GM19467 (cell line): ENCODE measurements at regions not wholly inside any gene's neighbourhood (a gene's known extent, or its start where the extent isn't known, plus 50 kb on each side); places are given as distances from the start of the nearest gene placed in this dataset.

Experiments used
- ATAC-seq: cut with Tn5 transposase; IDR thresholded peaks from one replicate; pipeline ENCODE4 v1.9.1; 2021; ENCODE audit warnings: mild to moderate bottlenecking, moderate library complexity; ENCODE audit not compliant: unreplicated experiment

DNA sequence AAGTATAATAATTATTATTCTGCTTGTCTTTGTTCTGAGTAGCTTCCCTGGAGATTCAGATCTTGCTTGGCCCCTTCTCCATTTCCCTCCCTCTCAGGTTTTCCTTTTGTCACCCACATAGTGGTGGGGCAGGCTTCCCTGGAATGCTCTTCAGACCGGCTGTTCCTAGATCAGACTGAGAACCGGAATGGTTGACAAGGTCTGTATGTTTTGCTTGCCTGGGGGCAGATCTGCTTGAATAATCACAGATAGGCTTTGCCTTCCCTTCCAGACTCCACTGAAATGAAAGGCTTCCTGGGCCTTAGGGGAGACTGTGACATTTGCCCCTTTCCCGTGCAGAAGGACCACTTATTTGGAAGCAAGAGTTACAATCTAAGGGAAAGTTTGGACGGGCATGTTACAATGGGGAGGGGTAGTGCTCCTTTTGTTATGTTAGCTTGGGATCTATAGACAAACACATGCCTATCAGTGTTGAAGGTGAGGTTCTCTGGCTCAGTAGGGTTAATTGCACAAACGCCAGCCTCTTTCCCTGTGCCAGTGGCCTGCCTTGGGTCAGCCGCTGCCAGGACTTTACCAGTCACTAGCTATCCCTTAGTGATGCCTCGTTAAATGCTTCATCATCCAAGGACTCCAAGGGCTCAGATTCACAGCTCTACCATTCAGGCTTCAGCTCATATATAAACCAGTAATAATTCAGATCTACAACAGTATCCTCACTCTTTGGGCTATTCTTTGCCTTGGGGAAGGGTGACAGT is 178.6 kb downstream of the SNAPC1 start:
- ATAC-seq: no peak

DNA sequence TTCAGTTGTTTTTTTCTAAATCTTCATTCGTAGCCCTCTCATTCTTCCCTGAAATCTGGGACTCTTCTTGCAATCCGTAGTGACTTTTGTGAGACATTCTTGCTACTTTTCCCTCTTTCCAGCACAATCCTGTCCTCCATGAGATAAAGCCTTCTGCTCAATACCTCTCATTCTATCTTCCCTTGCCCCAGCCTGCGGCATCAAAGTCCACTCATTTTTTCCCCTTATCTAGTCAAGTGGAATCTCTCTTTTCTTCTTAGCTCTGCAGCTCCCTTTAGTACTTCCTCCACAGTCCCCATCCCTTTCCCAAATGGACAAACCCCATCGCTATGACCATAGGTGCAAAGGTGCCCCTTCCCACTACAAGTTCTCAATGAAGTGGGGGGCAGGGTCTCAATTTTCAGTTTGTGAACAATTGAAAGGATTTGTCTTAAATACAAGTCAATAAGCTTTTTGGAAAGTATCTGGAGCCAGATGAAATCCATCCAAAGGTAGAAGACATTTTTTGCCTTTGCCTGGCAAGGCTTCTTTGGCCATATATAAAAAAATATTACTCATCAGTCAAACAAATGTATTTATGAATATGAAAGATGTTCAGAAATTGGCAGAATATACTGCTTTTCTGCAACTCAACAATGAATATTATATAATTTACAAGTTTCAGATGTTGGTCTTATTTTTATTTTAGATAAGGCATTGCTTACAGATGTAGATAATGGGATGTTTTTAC is 179.4 kb downstream of the SNAPC1 start:
- ATAC-seq: no peak

DNA sequence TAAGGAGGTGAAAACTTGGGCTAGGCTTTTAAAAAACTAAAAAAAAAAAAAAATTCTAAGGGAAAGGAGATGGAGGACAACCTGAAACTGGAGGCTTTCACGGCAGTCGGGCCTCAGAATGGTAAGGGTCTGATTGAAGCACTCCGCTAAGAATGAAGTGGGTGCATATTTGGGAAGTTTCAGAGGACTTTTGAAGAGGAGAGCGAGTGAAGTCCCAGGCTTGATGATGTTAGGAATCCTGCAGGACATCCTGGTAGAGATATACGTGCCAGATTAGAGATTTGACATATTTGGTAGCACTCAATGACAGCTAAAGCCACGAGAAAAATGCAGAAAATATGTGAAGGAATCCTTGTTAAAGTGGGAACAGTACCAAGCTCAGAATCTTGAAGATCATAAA is 186.2 kb downstream of the SNAPC1 start:
- no peak for ATAC-seq

GRCh38 chr14:61950340-61950739 is 188.1 kb downstream of the SNAPC1 start:
- no peak for ATAC-seq

DNA sequence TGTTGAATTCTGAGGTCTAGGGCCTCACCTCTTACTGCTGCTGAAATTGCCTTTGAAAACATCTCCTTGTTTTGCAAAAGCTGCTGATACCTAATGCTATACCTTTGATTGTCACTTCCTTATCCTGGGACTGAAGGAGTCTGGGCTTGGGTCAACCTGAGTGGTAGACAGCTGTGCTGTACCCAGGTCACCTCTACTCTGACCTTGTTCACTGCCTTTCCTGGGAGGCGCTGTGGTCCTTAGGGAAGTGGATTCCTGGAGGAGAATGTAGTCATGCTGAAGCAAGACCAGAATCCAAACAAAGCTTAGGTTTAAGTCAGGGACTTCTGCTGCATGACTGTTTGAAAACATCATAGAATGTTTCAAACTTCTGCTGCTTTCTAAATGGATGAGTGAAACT is 191.4 kb downstream of the SNAPC1 start:
- no peak for ATAC-seq

- no peak for ATAC-seq
These were observed 192.1 kb downstream of the SNAPC1 start for GRCh38 chr14:61954306-61954705.

DNA sequence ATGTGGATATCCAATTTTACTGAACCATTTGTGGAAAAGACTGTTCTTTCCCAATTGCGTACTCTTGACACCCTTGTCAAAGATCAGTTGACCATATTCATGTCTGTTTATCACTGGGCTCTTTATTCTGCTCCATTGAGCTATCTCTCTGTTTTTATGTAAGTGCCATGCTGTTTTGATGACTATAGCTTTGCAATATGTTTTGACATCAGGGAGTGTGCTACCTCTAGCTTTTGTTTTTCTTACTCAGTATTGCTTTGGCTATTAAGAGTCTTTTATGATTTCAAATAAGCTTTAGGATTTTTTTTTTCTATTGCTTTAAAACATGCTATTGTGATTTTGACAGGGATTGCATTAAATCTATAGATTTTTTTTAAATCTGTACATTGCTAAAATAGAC is 194.3 kb downstream of the SNAPC1 start:
- no peak for ATAC-seq

DNA sequence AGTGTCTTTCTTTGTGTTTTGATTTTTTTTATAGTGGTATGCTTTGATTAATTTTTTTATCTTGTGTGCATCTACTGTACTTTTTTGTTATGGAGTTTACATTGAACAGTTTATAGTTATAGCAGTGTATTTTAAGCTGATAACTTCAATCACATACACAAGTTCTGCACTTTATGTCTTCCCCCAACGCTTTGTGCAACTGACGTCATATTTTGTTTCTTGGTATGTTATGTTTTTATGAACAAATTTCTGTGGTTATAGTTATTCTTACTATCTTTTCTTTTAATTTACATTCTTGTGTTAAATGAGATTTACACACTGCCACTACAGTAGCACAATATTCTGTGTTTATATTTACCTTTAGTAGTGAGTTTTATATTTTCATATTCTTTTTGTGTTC is 197.1 kb downstream of the SNAPC1 start:
- ATAC-seq: no peak

DNA sequence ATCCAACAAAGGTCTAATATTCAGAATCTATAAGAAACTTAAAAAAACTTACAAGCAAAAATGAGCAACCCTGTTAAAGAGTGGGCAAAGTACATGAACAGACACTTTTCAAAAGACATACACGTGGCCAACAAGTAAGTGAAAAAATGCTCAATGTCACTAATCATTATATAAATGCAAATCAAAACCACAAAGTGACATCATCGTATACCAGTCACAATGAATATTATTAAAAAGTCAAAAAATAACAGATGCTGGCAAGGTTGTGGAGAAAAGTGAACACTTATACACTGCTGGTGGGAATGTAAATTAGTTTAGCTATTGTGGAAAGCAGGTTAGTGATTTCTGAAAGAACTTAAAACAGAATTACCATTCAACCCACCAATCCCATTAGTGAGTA is 199.1 kb downstream of the SNAPC1 start:
- ATAC-seq: no peak

GRCh38 chr14:61963926-61964325 is 201.7 kb downstream of the SNAPC1 start:
- ATAC-seq: no peak

DNA sequence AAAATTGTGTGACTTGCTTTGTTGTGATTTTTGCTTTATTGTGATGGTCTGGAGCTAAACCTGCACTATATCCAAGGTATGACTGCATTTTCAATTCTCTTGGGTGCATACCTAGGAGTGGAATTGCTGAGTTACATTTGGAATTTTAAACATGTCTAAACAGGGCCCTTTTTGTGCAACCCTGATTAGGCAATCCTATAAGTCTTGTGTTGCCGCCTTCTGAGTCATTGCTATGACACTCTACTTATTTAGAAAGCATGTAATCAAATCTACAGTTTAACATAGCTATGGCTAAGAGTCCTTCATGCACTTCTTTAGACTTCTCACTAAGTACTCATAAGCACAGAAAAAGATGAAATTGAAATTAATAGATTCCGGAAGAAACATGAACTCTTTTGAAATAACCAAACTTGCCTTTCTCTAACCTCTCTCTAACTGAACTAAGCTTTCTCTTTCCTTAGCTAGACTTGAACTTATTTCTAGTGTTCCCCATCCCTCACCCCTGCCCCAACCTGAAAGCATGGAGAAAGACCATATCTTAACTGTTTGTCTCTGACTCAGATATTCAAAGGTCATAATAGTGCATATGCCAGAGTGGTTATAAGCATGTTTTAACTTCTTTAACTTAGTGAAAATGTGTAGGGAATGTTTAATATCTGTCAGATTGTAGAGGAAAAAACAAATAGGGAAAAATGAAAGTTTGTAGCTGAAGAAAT is 203.0 kb downstream of the SNAPC1 start:
- no peak for ATAC-seq

- ATAC-seq: no peak
These were observed 206.0 kb downstream of the SNAPC1 start for GRCh38 chr14:61968207-61968606.

DNA sequence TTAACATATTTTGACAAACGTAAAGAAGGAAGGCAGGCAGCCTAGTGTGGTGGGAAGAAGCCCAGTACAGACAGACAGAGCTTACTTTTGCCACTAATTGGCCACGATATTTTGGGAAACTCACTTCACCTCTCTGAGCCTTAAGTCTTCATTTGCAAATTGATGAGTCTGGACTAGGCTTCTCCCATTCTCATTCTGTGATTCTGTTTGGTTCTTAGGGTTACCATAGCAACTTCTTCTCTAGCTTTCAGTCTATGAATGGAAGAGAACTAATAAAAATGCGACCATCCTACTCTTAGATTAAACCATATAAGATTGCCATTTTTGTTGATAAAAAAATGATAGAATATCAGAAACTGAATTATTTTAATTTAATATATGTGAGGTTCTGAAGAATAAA is 210.5 kb downstream of the SNAPC1 start:
- ATAC-seq: no peak

GRCh38 chr14:61973981-61974380 is 211.8 kb downstream of the SNAPC1 start:
- ATAC-seq: no peak

GRCh38 chr14:61977217-61977616 is 215.0 kb downstream of the SNAPC1 start:
- no peak for ATAC-seq

DNA sequence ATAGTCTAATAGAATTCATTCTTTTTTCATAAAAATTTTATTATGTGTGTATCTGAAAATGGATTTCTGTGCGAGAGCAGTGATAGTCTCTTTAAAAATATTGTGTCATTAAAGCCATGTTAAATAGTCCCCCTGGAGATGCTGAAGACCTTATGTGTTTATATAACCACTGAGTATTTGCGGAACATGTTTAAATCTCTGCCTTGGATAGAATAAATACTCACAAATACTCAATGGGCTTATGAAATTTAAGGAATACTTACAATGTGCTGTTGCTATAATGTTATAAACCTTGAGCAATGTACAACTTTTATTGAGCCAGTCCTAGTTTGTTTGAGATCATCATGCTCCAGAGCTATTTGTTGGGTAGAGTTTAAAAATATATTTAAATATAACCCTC is 226.0 kb downstream of the SNAPC1 start:
- ATAC-seq: no peak

DNA sequence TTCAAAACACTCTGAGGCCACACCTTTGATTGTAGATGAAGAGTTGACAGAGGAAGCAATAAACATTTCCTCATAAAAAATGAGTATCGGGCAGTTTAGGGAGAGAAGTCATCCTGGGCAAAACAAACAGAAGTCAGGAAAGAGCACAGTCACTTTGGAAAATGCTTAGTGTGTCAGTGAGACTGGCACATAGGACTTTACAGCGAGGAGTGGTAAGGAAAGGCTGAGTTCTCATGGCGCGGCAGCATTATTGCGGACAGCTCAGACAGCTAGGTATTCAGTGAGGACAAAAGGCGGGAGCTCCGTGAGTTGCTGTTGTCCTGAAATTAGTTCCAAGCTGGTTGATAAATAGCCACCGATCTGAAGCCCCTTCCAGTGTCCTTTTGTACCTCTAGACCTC is 229.9 kb downstream of the SNAPC1 start:
- no peak for ATAC-seq

GRCh38 chr14:61992926-61993325 is 230.7 kb downstream of the SNAPC1 start:
- ATAC-seq: no peak

DNA sequence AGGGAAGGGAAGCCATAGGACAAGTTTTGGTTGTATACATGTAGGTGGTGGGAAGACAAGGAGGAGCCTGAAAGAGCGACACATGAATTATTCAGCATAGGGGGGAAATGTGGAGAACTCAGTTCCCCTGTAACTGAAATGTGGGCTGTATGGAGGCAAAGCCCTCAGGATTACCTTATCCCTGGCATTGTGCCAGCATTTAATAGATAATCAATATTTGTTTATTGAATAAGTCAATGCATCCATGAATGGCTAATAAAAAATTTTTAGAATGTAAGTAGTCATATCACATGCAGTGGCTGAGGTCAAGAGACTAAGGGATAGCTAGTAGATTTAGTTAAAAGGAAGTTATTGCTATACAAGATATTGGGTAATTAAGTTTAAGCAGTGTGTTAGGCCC is 232.4 kb downstream of the SNAPC1 start:
- ATAC-seq: no peak

- ATAC-seq: no peak
These were observed 234.5 kb downstream of the SNAPC1 start for GRCh38 chr14:61996753-61997152.

- ATAC-seq: no peak
These were observed 234.9 kb downstream of the SNAPC1 start for GRCh38 chr14:61997161-61997560.

DNA sequence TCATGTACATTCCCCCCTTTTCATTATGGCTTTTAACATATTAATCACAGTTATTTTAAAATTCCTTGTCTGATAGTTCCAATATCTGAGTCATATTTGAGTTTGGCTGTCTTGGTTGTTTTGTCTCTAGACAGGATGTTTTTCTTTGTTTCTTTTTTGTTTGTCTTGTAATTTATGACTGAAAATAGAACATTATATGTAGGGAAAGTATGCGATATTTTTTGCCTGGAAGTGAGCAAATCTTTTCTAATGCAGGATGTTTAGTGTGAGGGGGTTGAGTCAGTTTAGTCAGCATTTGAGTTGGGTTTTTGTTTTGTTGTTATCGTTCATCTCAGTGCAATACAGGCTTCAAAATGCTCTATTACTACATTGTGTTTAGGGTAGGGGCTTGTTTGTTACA is 239.7 kb downstream of the SNAPC1 start:
- no peak for ATAC-seq
